H9 (cell line): ENCODE measurements at regions not wholly inside any gene's neighbourhood (a gene's known extent, or its start where the extent isn't known, plus 50 kb on each side); places are given as distances from the start of the nearest gene placed in this dataset.

Source experiments
- DNase-seq: peaks from one replicate; pipeline ENCODE4 v3.0.0-alpha.2; 2017
- H2AFZ ChIP-seq: one replicate; pipeline ENCODE4 v1.6.1; 2013; ENCODE audit warnings: mild to moderate bottlenecking, low read length, control low read depth, moderate library complexity
- H2AK5ac ChIP-seq: 2 replicates; pipeline ENCODE4 v1.6.1; 2013; ENCODE audit warnings: low read length, control low read depth, mixed read lengths; ENCODE audit not compliant: insufficient read length
- H2BK120ac ChIP-seq: one replicate; pipeline ENCODE4 v1.6.1; 2013; ENCODE audit warnings: low read depth, mild to moderate bottlenecking, low read length, control low read depth, inconsistent platforms; ENCODE audit not compliant: poor library complexity, severe bottlenecking
- H2BK12ac ChIP-seq: 2 replicates; pipeline ENCODE4 v1.6.1; 2013; ENCODE audit warnings: low read length, control low read depth, mixed read lengths, low read depth; ENCODE audit not compliant: insufficient read length
- H2BK15ac ChIP-seq: 2 replicates; pipeline ENCODE4 v1.6.1; 2013; ENCODE audit warnings: low read depth, low read length, control low read depth
- H2BK20ac ChIP-seq: one replicate; pipeline ENCODE4 v1.6.1; 2013; ENCODE audit warnings: low read depth, mild to moderate bottlenecking, low read length, control low read depth, inconsistent platforms; ENCODE audit not compliant: poor library complexity, severe bottlenecking
- H2BK5ac ChIP-seq: 2 replicates; pipeline ENCODE4 v1.6.1; 2013; ENCODE audit warnings: low read length, control low read depth, mixed read lengths; ENCODE audit not compliant: insufficient read length
- H3K14ac ChIP-seq: 2 replicates; pipeline ENCODE4 v1.6.1; 2013; ENCODE audit warnings: low read length, control low read depth; ENCODE audit not compliant: insufficient read depth
- H3K18ac ChIP-seq: 2 replicates; pipeline ENCODE4 v1.6.1; 2013; ENCODE audit warnings: low read depth, mild to moderate bottlenecking, mixed read lengths, low read length, control low read depth; ENCODE audit not compliant: insufficient read length
- H3K23ac ChIP-seq: 2 replicates; pipeline ENCODE4 v1.6.1; 2013; ENCODE audit warnings: low read length, control low read depth, mixed read lengths, low read depth; ENCODE audit not compliant: insufficient read length
- H3K23me2 ChIP-seq: 2 replicates; pipeline ENCODE4 v1.6.1; 2013; ENCODE audit warnings: low read depth, mild to moderate bottlenecking, mixed read lengths, low read length, control low read depth; ENCODE audit not compliant: insufficient read length, poor library complexity, severe bottlenecking
- H3K27ac ChIP-seq: 2 replicates; pipeline ENCODE4 v1.5.1; 2013; ENCODE audit warnings: low read length, control low read depth, mixed read lengths, low read depth; ENCODE audit not compliant: insufficient read length
- H3K27me3 ChIP-seq: 2 replicates; pipeline ENCODE4 v1.6.1; 2013; ENCODE audit warnings: low read length, control low read depth, inconsistent platforms; ENCODE audit not compliant: insufficient read depth
- H3K4ac ChIP-seq: 2 replicates; pipeline ENCODE4 v1.6.1; 2013; ENCODE audit warnings: low read depth, mild to moderate bottlenecking, control low read depth, inconsistent platforms, low read length, moderate library complexity
- H3K4me1 ChIP-seq: 2 replicates; pipeline ENCODE4 v1.6.1; 2013; ENCODE audit warnings: low read length, control low read depth, inconsistent platforms; ENCODE audit not compliant: insufficient read depth
- H3K4me2 ChIP-seq: 2 replicates; pipeline ENCODE4 v1.6.1; 2013; ENCODE audit warnings: low read length, control low read depth, mixed read lengths; ENCODE audit not compliant: insufficient read length, insufficient read depth
- H3K56ac ChIP-seq: 2 replicates; pipeline ENCODE4 v1.6.1; 2013; ENCODE audit warnings: low read depth, mild to moderate bottlenecking, mixed read lengths, low read length, control low read depth; ENCODE audit not compliant: insufficient read length
- H3K79me1 ChIP-seq: 2 replicates; pipeline ENCODE4 v1.6.1; 2013; ENCODE audit warnings: low read depth, mild to moderate bottlenecking, moderate library complexity, low read length, control low read depth, inconsistent platforms; ENCODE audit not compliant: insufficient read depth, poor library complexity, severe bottlenecking
- H3K79me2 ChIP-seq: 2 replicates; pipeline ENCODE4 v1.6.1; 2013; ENCODE audit warnings: low read length, control low read depth, inconsistent platforms; ENCODE audit not compliant: insufficient read depth
- H3K9ac ChIP-seq: 2 replicates; pipeline ENCODE4 v1.6.1; 2013; ENCODE audit warnings: low read length, control low read depth, mixed read lengths; ENCODE audit not compliant: insufficient read length; ENCODE audit errors: extremely low read depth
- H3K9me3 ChIP-seq: one replicate; pipeline ENCODE4 v1.6.1; 2013; ENCODE audit warnings: low read depth, low read length, inconsistent platforms; ENCODE audit not compliant: control insufficient read depth
- H3T11ph ChIP-seq: one replicate; pipeline ENCODE4 v1.6.1; 2013; ENCODE audit warnings: mild to moderate bottlenecking, low read length, control low read depth, inconsistent platforms
- H4K20me1 ChIP-seq: one replicate; pipeline ENCODE4 v1.6.1; 2013; ENCODE audit not compliant: control insufficient read depth, insufficient read length, insufficient read depth
- H4K5ac ChIP-seq: 2 replicates; pipeline ENCODE4 v1.6.1; 2013; ENCODE audit warnings: low read depth, mild to moderate bottlenecking, mixed read lengths, low read length, control low read depth; ENCODE audit not compliant: insufficient read length
- H4K8ac ChIP-seq: replicated peaks from 2 replicates; pipeline ENCODE4 v1.6.1; 2013; ENCODE audit warnings: low read length, control low read depth, mixed read lengths, low read depth; ENCODE audit not compliant: insufficient read length
- H4K91ac ChIP-seq: 2 replicates; pipeline ENCODE4 v1.6.1; 2013; ENCODE audit warnings: low read depth, mild to moderate bottlenecking, moderate library complexity, mixed read lengths, low read length, control low read depth; ENCODE audit not compliant: insufficient read length
- H3K27ac Mint-ChIP-seq, 3 experiments: 2 replicates in 2 of 3; 3 replicates in 1 of 3; pipeline ENCODE4 v1.8.0; 2020 to 2021; ENCODE audit warnings: mixed read lengths in 3 of 3, mild to moderate bottlenecking in 1 of 3, moderate library complexity in 1 of 3
- H3K27me3 Mint-ChIP-seq: 2 replicates; pipeline ENCODE4 v1.8.0; 2021; ENCODE audit warnings: low read depth, mild to moderate bottlenecking, moderate library complexity, mixed read lengths
- H3K36me3 Mint-ChIP-seq, 3 experiments: 2 replicates in 2 of 3; 3 replicates in 1 of 3; pipeline ENCODE4 v1.8.0; 2020 to 2021; ENCODE audit warnings: low read depth in 3 of 3, mixed read lengths in 3 of 3; ENCODE audit not compliant: insufficient read depth in 1 of 3
- H3K4me1 Mint-ChIP-seq, 2 experiments: 2 replicates each; pipeline ENCODE4 v1.8.0; 2020; ENCODE audit warnings: mixed read lengths in 2 of 2
- H3K4me3 Mint-ChIP-seq, 2 experiments: 2 replicates in 1 of 2; 3 replicates in 1 of 2; pipeline ENCODE4 v1.8.0; 2020 to 2021; ENCODE audit warnings: mild to moderate bottlenecking in 2 of 2, mixed read lengths in 2 of 2, moderate library complexity in 1 of 2
- H3K9me3 Mint-ChIP-seq, 2 experiments: 2 replicates in 1 of 2; 3 replicates in 1 of 2; pipeline ENCODE4 v1.8.0; 2020; ENCODE audit warnings: mild to moderate bottlenecking in 2 of 2, mixed read lengths in 2 of 2, moderate library complexity in 1 of 2
- CTCF ChIP-seq: fragments of 200-600 bp; sonication (generic); conservative IDR thresholded peaks from 3 replicates; pipeline ENCODE4 v1.8.0; 2021; ENCODE audit warnings: antibody characterized with exemption, mild to moderate bottlenecking
- WGBS: extraction: QIAGEN DNeasy Blood & Tissue Kit; methylation state at CpG from one replicate; pipeline ENCODE4 v1.1.7; 2013; ENCODE audit warnings: missing lambda C conversion rate, low lambda C conversion rate, mixed read lengths; ENCODE audit not compliant: insufficient read length; ENCODE audit errors: extremely low coverage; 5-methylcytosine and 5-hydroxymethylcytosine counted together

GRCh38 chr2:558879-559278, 118.3 kb downstream of the TMEM18 start:
- Histone ChIP-seq H3K18ac (no peak overlapping the region), H2BK15ac (no peak overlapping the region), H4K20me1 (no peaks in the 10 kb centered on the region), H3K14ac (no peak overlapping the region), H3K4me1 (peaks cover 2% of the 10 kb centered on the region; the same call in 1 of the 2 replicates), H3K79me1 (no peaks in the 10 kb centered on the region), H4K91ac (no peak overlapping the region), H3K79me2 (no peaks in the 10 kb centered on the region), H3K27me3 (no peaks in the 10 kb centered on the region), H4K5ac (no peak overlapping the region), H3K9ac (no peak overlapping the region), H2BK20ac (no peak overlapping the region), H2AFZ (no peak overlapping the region), H2BK120ac (no peak overlapping the region), H3K23me2 (no peaks in the 10 kb centered on the region), H2BK12ac (no peak overlapping the region), H2AK5ac (no peak overlapping the region), H3K23ac (no peak overlapping the region), H3K9me3 (no peaks in the 10 kb centered on the region), H3T11ph (no peak overlapping the region), H2BK5ac (no peak overlapping the region), H3K27ac (no peak overlapping the region), H3K56ac (no peak overlapping the region), H3K4me2 (no peak overlapping the region), H3K4ac (no peak overlapping the region), H4K8ac (no peak overlapping the region)
- Mint-ChIP-seq H3K27ac (no peak overlapping the region; a peak in 1 of 7 replicates), H3K4me1 (peaks cover 6 to 10% of the 10 kb centered on the region in 2 experiments; a peak in 3 of 4 replicates), H3K9me3 (no peaks in the 10 kb centered on the region; a peak in 1 of 5 replicates), H3K4me3 (no peak overlapping the region), H3K36me3 (no peaks in the 10 kb centered on the region), H3K27me3 (peaks cover 16% of the 10 kb centered on the region)
- no peak for DNase-seq
- no peak for TF ChIP-seq CTCF
- WGBS, result no CpG with 5 or more reads among the region's 14 CpGs
